Left cardiac atrium (tissue), 4 donors: ENCODE measurements at regions not wholly inside any gene's neighbourhood (a gene's known extent, or its start where the extent isn't known, plus 50 kb on each side); places are given as distances from the start of the nearest gene placed in this dataset.
A peak's percentile ranks its signal among the peaks of the same experiment; 100 is the strongest.

Experiments used
- ATAC-seq, 2 donors: fragments of 200-7000 bp; cut with Tn5 transposase; one replicate each; pipeline ENCODE4 v1.9.1; 2020; ENCODE audit warnings: mild to moderate bottlenecking in 2 of 2, moderate library complexity in 2 of 2
- DNase-seq: peaks from one replicate; pipeline ENCODE4 v3.0.0-alpha.2; 2020
- intact Hi-C, 2 donors: fragments of 100-400 bp; cut with DNase I; formaldehyde crosslinking; loops; one replicate each; pipeline versions ENCODE4 v1.14.1 to v1.15.1; 2022 to 2023
- donor health status: DM: no; HTN: yes; CAD: no.
- donor health status: DM: no; HTN: yes; CAD: no; lungs with severe emphysema.
- donor health status: DM: yes; HTN: yes; CAD: no.
- donor health status: Dilated cardiomyopathy.

- intact Hi-C loops = no loop called here
- DNase-seq (no peak), ATAC-seq (no peak)
These were observed 118.3 kb upstream of the NEO1 start for GRCh38 chr15:72933976-72934375.

DNA sequence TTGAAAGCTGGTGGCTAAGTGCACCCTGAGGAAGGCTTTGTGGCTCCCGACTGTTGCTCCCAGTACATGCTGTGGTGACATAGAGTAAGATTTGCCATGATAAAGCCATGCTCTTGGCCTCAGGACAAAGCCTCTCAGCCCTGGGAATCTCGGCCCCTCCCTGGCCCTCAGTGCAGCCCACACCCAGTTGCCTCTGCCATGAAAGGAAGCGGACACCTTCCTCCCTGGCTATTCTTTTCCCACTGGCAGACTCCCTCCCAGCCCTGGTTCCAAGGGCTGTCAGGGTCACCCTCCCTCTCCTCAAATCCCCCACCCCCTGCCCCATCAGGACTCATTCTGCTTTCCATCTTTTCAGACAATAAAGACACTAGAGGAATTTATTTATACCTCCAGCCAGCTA lies 119.8 kb upstream of the NEO1 start:
- intact Hi-C loops = no loop called here

GRCh38 chr15:72927451-72927850 lies 124.8 kb upstream of the NEO1 start:
- DNase-seq (no peak), ATAC-seq (no peak)
- intact Hi-C loops = no loop called here

More for the DNA sequence above, 119.8 kb upstream of the NEO1 start:
- ATAC-seq (no peak), DNase-seq (no peak)

GRCh38 chr15:72925661-72926060 lies 126.6 kb upstream of the NEO1 start:
- intact Hi-C loops = no loop called here
- ATAC-seq (no peak), DNase-seq (no peak)

- DNase-seq = no peak
- intact Hi-C loops = no loop called here
- ATAC-seq = no peak
These were observed 129.0 kb upstream of the NEO1 start for GRCh38 chr15:72923289-72923688.

- intact Hi-C loops = no loop called here
- ATAC-seq = no peak
- no peak for DNase-seq
These were observed 131.7 kb upstream of the NEO1 start for GRCh38 chr15:72920551-72920950.

DNA sequence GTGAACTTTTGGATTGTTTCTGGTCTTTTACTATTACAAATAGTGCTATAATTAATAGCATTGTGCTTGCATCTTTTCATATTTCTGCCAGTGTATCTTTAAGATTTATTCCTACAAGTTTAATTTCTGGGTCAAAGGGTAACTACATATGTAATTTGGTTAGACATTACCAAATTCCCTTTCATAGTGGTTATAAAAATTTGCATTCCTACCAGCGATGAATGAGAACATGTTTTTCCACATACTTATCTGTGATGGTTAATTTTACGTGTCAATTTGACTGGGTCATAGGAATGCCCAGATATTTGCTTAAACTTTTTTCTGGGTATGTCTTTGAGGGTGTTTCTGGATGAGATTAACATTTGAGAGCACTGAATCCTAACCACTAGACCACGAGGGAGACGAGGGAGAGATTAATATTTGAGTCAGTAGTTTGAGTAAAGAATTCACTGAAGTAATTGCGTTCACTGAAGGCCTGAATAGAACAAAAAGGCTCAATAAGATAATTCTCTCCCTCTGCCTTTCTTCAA lies 132.3 kb upstream of the NEO1 start:
- intact Hi-C loops = no loop called here
- ATAC-seq (no peak), DNase-seq (no peak)

DNA sequence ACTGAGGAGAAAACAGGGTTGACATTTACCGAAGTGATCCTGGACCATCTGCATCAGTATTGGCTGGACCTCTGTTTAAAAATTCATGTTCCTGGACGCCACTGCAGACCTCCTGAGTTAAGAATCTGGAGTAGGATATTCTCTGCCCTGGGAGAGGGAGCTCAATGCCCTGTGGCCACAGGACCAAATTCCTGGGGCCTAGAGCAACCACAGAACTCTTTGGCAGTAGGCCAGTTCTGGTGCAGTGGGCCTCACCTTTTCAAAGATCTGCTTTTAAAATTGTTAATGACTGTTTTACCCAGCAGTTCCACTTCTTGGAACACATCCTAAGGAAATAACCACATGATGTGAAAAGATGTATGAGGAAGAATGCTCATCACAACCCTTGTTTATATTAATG lies 133.3 kb upstream of the ADPGK start:
- ATAC-seq (no peak), DNase-seq (no peak)
- intact Hi-C loops = no loop called here

DNA sequence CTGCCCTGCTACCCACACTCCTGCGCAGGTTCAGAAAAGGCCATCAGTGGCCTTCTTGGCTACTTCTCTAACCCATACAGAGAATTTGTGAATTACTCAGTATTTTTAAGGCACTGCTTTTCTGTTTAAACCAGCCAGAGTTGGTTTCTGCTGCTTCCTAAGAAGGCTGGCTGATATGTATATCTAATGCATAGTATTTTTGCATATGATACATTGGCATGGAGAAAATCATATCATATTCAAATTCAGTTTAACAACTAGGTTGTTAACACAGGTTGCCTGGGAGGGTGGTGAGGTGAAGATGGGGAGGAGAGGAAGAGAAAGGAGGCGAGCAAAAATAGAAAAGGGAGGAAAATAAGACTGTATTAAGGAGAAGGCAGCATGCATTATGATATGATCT lies 132.8 kb upstream of the ADPGK start:
- no peak for DNase-seq
- ATAC-seq = no peak
- intact Hi-C loops = no loop called here

GRCh38 chr15:72915843-72916242 lies 132.3 kb upstream of the ADPGK start:
- intact Hi-C loops = no loop called here
- DNase-seq (no peak), ATAC-seq (no peak)

DNA sequence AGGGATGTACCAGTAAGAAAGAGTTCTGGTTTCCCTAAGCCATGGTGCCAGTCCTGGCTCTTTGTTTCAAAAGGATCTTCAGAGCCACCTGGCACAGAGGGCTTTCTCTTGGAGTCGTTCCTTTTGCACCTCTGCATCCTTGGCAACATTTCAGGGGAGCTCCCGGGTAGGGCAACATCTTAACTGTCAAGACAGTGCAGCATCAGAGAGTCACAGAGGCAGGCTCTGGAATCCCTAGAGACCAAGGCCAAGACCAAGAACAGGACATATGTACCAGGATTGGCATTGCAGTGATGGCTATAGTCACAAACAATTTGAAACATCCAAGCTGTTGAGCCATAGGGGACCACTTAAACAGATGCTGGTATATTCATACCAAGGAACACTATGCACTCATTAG lies 129.4 kb upstream of the ADPGK start:
- no peak for ATAC-seq
- no peak for DNase-seq
- intact Hi-C loops = no loop called here

- ATAC-seq (no peak), DNase-seq (no peak)
- intact Hi-C loops = no loop called here
These were observed 128.6 kb upstream of the ADPGK start for GRCh38 chr15:72912121-72912520.

DNA sequence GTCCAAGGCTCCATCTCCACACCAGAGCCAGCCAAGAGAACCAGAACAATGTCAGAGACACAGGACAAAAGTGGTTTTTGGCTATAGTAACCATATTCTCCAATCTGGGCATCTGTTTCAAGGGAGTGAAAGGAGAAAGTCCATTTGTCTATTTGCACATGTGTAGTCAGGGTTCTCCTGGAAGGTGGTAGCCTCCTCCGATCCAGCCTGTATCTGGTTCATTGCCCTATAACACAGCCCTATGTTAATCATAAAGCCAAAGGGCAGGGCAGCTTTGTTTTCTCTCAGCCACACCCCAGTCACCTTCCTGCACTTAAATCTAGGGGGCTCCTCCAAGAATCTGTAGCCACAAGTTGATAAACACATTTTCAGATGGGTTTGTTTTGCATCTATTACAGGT lies 128.1 kb upstream of the ADPGK start:
- intact Hi-C loops = no loop called here
- ATAC-seq (no peak), DNase-seq (no peak)

DNA sequence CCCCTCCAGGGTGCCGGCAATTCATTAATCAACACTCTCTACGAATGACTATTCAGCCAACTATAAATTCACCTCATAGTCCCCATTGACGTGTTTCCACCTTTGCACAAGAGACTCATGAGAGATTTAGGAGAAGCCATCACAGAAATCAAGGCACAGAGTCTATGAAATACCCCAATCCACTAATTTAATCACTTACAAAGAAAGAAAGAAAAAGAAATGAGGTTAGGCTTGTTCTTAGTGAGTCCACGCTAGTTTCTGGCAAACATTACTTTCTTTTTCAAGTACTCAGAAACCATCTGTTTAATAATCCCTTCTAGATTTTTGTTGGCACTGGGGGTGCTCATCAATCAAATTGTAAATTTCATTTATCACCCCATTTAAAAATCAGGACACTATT lies 125.2 kb upstream of the ADPGK start:
- no peak for DNase-seq
- intact Hi-C loops = no loop called here
- ATAC-seq = no peak

GRCh38 chr15:72907733-72908132 lies 124.2 kb upstream of the ADPGK start:
- DNase-seq (peak; percentile 44), ATAC-seq (peak; percentile 42 to 50)
- intact Hi-C loops = no loop called here

DNA sequence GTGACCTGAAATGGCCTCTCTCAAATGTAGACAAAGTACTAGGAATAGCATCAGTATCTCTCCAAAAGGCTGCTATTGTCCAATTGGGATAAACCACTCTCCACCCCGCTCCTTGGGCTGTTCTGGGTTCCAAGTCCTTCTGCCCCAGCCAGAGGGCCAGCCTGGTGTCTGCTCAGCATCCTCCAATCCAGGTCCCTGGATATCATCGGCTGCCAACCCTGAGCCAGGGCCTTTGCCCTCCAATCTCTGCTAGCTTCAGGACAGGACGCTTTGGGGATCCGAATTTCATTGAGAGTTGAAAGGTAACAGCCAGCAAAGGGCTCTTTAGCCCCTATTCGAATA lies 119.3 kb upstream of the ADPGK start:
- ATAC-seq = no peak
- intact Hi-C loops = no loop called here
- peak; percentile 28 for DNase-seq

GRCh38 chr15:72902245-72902918 lies 118.8 kb upstream of the ADPGK start:
- DNase-seq = peak; percentile 72
- peak; percentile 97 to 98 for ATAC-seq
- intact Hi-C loops = no loop called here

- DNase-seq (no peak), ATAC-seq (no peak)
- intact Hi-C loops = no loop called here
These were observed 109.4 kb upstream of the ADPGK start for GRCh38 chr15:72892986-72893385.

DNA sequence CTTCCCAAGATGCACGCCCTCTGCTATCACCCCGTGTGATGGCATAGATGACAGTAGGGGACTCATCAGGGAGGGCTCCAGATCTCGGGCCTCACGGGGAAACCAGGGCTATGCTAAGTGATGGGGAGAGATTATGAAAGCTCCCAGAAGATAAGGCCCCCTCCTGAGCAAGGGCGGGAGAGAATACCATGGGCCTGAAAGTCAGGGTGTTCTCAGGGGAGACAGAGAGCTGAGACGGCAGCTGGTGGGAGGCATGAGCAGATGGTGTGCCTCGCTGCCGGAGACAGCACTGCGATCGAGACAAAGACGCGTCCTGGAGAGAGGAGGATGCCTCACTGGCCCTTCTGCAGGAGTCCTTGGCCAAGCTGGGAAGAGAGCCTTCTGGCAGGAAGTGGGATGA lies 106.5 kb upstream of the ADPGK start:
- DNase-seq (no peak), ATAC-seq (peak in 1 of 2 donors; percentile 60)
- intact Hi-C loops = no loop called here

DNA sequence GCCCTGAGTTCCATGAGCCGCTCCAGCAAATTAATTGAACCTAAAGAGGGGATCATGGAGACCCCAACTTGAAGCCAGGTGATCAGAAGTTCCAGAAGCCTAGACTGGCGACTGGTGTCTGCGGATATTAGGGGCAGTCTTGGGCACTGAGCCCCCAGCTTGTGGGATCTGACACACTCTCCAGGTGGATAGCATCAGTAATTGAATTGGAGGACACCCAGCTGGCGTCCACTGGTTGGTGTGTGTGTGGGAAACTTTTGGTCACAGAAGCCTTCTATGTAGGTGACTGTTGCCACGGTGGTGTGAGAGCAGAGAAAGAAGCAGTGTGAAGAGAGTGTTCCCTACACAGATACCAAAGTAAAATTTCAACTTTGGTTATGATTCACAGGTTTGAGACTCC lies 106.0 kb upstream of the ADPGK start:
- intact Hi-C loops = no loop called here
- peak in 1 of 2 donors; percentile 26 for ATAC-seq
- DNase-seq = no peak

- DNase-seq = no peak
- ATAC-seq = no peak
- intact Hi-C loops = no loop called here
These were observed 105.3 kb upstream of the ADPGK start for GRCh38 chr15:72888811-72889210.

GRCh38 chr15:72888211-72888610 lies 104.7 kb upstream of the ADPGK start:
- no peak for ATAC-seq

More at GRCh38 chr15:72888211-72888610, 104.7 kb upstream of the ADPGK start:
- no peak for DNase-seq
- intact Hi-C loops = no loop called here
